ENCODE measurements at regions not wholly inside any gene's neighbourhood (a gene's known extent, or its start where the extent isn't known, plus 50 kb on each side); places are given as distances from the start of the nearest gene placed in this dataset.
A peak's percentile ranks its signal among the peaks of the same experiment; 100 is the strongest.
"Not testable (repeated sequence)": the region's sequence is repeated elsewhere in the genome, so short reads cannot be mapped to it uniquely, and the experiment has no call there.

DNA sequence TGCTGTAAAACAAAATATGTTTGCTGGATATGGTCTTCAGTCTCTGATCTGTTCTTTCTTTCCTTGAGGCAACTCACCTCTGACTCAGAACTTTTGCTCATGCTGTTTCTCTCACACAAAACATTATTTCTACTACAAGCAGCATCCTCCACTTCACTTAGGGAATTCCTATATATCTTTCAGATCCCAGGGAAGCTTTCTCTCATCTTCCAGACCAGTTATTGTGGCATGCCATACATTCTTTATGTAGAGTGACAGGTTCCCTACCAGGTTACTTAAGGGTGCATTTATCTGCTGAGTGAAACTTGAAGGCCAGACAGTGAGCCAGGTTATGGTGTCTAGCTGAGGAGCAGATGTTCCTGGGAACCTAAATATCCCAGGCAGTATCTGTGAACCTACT, 1226.0 kb downstream of the CDH8 start:
- DNase-seq (ENCODE audit: low spot score): no peak

DNA sequence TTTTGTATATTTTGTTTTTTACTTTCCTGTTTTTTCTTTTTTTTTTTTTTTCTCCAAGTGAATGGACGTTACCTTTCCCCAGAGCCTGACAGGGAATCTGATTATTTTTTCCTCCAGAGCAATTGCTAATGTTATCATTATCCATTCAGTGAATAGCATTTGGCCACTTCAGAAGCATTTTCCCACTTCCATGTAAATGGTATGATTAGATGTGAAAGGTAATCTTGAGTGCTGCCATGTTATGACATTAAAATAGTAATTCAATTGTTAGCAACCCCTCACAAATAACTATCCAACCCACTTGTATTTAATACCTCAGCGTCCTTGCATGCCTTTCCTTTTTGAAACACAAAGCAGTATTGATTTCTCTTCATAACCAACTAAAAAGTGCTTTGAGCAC, 1243.8 kb downstream of the CDH8 start:
- no peak for DNase-seq (ENCODE audit: low spot score)

DNA sequence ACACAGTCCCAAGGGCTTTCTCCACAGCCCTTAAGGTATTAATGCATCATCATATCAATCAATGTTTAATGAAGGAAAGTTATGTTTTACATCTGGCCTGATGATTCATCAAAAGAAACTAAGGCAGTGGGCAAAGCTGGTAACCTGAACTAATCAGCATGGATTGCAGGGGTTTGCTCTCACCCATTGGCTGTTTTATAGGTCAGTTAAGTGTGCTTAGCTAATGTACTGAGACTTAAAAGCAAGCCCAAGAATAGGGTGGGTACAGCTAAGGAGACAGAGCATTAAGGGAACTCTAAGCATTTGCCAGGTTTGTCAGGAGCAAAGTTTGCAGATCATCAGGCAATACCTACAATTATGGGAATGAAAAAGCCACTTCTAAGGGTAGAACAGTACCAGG, 1247.6 kb downstream of the CDH8 start:
- no peak for DNase-seq (ENCODE audit: low spot score)

DNA sequence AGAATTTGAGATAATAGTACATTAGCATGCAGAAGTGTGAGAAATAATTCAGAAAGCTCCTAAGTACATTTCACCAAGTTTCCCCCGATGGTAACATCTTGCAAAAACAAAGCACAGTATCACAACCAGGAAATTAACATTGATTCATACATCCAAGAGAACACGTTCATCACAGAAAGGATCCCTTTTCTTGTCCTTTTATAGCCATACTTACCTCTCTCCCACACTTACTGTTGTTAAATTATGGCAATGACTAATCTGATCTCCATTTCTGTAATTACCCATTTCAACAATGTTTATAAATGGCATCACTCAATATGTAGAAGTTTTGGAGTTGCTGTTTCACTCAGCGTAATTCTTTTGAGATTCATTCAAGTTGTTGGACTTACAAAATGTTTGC, 1260.0 kb downstream of the CDH8 start:
- no peak for DNase-seq (ENCODE audit: low spot score)

DNA sequence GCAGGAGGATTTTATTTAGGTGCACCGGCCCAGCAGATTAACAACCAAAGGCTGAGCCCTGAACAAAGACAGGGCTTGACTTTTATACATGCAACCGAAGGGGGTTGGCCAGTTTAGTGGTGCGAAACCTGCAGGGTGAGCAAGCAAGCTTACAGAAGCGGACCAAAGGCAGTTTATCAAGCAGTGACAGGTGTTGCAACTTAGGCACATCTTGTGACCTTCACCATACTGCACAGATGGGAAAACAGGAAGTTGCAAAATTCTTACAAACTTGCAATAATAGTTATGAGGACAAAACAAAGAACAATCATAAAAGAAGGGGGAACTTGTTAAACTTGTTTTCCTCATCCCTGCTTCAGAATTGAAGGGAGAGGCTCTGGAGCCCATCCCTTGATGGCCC, 1265.1 kb downstream of the CDH8 start:
- peak; percentile 5 for DNase-seq (ENCODE audit: low spot score)

DNA sequence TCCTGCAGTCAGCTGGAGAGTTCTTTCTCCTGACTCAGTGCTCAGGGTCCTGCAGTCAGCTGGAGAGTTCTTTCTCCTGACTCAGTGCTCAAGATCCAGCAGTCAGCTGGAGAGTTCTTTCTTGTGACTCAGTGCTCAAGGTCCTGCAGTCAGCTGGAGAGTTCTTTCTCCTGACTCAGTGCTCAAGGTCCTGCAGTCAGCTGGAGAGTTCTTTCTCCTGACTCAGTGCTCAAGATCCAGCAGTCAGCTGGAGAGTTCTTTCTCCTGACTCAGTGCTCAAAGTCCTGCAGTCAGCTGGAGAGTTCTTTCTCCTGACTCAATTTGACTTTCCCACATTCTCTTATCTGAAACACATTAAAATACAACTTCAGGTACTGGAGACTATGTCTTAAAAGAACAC, 1265.9 kb downstream of the CDH8 start:
- DNase-seq (ENCODE audit: low spot score): not testable (repeated sequence)

DNA sequence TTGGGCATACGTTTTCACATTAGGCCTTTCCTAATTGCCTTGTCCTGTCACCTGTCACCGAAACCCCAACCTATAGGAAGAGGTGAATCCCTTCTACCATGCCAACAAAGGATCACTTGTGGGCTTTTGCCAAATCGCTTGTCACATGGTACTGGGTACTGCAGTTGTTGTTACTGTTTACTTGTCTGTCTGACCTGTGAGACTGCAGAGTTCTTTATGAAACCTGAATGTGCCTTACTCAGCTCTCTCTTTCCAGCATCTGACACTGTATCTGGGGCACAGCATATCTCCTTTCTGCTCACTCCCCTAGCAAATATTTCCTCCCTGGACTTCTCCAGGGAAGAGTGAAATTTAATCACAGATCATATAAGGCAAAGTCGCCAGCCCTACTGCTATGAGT, 1272.4 kb downstream of the CDH8 start:
- no peak for DNase-seq (ENCODE audit: low spot score)

DNA sequence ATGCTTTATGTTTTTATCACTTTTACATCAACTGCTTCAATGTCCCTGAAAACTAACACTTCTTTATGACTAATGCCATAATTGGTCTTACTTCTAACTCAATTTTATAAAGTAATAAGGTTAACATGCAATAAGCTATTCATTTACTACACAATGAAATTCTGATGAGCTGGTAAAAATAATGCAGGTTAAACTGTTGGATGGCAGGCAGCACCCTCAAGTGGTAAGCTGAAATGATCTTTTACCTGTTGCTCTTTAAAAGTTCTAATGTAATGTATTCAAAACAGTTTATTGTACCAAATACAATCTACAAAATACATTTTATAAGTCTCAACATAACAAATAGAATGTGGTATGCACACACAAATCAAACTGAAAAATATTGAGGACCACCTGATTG, 1280.3 kb downstream of the CDH8 start:
- no peak for DNase-seq (ENCODE audit: low spot score)

DNA sequence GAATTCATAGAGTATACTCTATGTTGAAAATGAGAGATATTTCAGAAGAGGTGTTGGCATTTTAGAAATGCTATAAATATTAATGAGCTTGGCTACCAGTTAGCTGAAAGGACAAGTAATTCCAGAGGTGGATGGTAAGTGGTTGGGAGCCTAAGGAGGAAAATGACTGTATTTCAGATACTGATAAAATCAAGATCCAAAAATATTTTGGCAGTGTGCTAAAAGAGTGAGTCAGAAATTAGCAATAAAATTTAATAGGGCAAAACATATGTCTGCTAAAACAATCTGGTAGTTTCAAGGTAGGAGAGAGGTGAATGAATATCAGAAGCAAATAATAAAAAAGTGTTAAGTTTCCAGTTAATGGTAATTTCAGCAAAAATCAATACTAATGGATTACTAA, 1287.9 kb downstream of the CDH8 start:
- no peak for DNase-seq (ENCODE audit: low spot score)

DNA sequence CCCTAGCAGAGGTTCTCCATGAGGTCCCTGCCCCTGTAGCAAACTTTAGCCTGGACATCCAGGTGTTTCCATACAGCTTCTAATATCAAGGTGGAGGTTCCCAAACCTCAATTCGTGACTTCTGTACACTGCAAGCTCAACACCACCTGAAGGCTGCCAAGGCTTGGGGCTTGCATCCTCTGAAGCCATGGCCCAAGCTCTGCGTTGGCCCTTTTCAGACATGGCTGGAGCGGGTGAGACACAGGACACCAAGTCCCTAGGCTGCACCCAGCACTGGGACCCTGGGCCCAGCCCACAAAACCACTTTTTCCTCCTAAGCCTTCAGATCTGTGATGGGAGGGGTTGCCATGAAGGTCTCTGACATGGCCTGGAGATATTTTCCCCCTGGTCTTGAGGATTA, 1292.0 kb downstream of the CDH8 start:
- DNase-seq (ENCODE audit: low spot score): no peak

DNA sequence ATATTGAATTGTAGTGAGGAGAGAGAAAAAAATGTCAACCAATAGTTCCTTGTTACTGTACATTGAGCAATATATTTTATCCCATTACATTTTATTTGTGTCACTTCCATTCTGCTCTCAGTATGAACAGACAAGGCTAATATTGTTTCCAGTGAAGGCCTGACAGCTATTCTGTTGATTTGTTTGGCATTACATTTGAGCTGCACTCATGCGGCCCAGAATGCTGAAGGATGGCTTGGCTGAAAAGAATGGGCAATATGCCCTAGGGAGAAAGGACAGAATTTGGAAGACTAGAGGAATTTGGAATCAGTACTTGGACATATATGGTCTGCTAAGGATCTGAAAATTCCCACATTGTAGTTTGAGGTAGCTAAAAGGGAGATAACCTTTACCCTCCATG, 1294.4 kb downstream of the CDH8 start:
- no peak for DNase-seq (ENCODE audit: low spot score)

DNA sequence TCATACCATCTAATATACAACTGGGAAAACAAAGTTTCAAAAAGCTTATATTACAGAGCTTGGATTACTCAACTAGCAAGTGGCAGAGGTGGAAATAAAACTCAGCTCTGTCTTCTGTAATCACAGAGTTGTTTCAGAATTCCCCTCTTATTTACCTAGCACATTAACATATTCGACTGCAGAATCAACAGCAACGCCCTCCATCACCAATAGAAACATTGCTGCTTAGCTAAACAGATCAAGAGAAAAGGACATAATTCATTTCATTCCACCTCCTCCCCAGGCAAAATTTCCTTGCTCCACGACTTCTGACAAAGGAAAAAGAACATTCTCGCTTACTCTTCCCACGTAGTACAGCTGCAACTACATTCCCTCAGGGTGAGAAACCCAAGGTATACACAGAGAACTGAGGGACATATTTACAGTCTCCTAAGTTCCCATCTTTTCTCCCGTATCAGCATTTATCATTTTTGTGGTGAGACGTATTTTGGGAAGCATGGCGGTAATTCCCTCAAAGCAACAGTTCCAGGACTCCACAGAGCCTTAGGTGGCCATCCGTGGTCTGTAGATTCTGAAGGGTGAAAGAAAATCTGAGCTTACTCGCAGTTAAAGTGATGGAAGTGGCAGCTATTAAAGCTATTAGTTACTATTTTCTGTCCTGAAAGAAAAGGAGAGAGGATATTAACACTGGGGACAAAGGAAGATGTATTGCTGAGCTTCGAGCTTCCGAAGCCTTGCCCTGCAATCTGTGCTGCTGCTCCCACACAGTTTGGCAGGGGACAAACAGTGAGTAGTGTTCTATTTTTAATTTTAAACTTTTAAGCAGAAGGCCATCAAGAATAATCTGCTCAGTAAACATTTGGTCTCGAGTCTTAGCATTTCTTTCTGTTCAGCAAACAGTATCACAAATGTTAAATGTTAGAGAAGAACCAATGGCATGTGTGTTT, 1296.2 kb downstream of the CDH8 start:
- no peak for DNase-seq (ENCODE audit: low spot score)

DNA sequence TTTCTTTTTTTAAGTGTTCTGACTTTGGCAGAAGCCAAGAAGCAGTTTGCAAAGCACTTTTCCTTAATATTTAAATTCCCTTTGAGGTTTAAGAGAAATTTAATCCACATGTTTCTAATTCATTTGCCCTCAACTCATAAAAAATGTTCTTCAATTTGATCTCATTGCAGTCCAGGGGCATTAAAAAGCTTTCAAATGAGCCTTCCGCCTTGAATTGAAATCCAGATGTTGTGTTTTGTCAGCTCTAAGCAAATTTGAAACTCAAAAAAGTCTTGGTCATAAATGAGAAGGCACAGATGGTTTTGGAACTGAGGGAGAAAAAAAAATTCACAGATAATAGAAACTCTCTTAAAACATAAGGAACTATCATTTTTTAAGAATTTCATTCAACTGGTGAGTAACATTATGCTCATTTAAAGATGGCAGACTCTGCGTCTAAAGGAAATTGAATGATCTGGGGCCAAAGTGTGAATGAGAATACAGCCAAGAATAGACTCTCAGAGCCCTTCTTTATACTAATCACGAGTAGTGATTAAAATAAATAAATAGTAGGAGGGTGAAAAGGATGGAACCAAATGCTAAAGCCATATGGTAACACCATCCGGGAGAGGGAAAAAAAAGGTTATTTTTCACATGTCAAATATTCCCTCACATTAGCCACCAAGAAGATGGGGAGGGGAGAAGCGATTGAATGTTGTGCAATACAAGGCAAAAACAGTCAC, 1304.7 kb downstream of the CDH8 start:
- DNase-seq (ENCODE audit: low spot score): no peak

DNA sequence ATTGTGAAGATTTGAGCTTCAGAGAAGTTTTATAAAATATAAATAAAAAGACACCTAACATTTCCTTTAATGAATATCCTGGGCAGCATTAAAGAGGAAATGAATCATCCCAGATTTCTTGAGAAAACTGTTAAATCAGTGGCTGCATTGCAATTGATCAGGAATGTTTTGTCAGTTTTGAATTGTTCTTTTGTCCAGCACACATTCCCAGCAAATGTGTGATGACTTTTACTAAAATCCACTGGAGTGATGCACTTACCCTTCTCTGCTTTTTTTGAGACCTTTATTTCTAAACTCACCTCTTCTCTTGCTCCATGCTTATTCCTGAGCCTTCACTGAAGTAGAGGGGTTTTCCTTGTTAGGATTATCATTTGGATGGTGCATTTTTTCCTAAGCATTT, 1307.2 kb downstream of the CDH8 start:
- DNase-seq (ENCODE audit: low spot score): no peak

DNA sequence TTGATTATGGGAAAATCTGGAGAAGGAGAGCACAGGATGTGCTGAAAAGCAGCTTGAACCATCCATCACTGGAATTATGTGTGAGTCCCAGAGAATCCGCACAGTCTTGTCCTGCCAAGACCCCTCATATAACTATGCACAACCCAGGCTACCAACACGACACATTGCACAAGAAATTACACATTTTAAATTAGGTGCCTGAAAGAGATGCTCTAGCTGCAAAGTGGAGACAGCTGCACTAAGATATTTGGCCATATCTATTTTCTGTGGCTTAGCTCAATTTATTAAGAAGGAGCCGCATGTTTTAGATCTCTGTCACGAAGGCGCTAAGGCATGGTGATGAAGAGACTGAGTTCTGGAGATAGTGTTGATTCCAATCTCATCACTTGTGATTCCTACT, 1308.4 kb downstream of the CDH8 start:
- no peak for DNase-seq (ENCODE audit: low spot score)

DNA sequence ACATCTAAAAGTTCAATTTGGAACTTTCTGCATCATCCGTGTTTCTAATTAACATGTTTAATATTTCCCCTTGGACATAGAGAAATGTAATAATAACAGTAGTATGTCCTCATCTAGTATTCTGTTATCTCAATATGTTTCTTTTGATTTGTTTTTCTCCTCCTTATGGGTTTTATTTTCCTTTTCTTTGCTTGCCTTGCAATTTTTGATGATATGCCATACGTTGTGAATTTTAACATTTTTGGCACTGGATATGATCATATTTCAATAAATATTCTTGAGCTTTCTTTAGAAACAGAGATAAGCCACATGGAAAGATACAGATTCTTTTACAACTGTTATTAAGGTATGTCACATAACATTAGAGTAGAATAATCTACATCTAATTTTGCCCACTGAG, 1316.2 kb downstream of the CDH8 start:
- no peak for DNase-seq (ENCODE audit: low spot score)

DNA sequence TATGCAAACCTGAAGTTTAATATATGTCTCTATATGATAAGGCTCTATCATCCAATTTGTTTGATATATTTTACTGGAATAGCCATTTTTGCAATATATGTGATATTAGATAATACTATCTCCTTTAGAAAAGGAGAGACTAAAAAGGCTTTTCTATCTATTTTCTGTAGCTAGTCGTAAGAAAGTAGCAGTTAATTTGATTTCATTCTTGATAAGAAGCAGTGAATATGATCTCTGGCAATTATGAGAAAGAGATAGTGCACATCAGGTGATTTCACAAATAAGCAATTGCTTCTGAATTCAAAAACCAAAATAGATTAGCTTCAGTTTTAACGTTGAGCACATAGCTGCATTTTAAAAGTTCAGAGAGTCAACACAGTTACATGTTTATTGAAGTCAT, 1318.4 kb downstream of the CDH8 start:
- DNase-seq (ENCODE audit: low spot score): no peak

DNA sequence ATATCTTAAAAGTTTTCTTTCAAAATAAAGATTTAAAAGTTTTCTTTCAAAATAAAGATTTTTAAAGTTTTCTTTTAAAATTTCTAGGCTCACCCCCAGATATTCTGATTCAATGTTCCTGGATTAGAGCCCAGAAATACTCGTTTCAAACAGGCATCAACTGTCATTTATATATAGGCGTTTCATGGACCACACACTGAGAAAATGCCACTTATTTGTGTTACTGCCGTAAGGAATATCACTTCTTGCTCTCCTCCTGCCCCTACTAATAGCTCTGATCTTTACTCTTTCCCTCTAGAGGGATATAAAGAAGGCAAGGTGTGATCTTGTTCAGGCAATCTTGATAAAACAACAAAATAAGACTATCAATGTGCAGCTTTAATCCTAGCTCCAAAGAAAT, 1324.1 kb downstream of the CDH8 start:
- no peak for DNase-seq (ENCODE audit: low spot score)

DNA sequence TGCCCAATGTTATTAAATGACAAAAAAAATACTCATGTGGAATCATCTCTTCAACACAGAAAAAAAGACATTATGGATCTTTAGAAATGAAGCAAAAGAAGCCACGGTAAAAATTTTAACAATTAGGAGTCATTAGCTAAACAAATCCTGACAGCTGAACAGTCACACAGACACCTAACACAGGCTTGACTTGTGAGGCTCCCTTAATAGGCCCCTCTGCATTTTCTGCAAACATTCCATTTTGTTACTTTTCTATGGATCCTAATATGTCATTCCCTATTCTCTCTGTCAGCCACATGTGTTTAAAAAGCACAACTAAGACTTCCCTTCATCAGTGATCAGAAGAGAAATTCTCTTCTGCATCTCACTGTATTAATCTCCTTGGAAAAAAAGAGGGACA, 1331.5 kb downstream of the CDH8 start:
- DNase-seq (ENCODE audit: low spot score): no peak

DNA sequence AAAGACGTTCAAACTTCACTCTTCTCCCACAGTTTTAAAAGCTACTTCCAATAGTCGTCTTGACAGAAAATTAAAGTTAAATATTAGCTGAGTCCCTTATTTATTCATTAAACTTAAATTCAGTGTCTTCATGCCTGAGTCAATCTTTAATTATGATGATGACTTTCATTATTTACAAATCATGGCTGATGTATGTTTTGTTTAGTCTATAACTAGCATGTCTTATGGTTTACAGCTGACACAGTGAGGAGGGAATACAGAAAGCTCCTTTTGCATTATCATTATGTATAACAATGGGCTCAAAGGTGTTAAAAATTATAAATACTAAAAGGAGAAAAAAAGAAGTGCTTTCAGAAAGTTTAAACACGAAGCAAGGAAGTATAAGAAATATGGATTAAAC, 1333.1 kb downstream of the CDH8 start:
- no peak for DNase-seq (ENCODE audit: low spot score)

DNA sequence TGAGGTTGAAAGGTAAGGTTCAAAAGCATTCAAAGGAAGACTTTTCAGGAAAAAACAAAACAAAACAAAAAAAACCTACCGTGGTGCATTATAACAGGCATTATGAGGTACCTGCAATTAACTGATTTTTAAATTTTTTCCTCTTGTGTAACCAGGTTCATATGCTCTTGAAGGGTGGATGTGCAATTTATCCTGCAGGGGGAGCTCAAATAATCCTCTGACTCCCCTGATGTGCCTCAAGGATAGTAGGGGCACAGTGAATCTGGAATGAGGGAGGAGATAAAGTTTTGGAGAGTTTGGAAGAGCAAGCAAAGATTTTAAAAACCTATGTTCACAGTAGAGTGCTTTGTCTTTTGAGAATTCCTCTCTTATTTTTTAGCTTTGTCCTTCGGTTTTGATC, 1349.4 kb downstream of the CDH8 start:
- peak; percentile 12 for DNase-seq (ENCODE audit: low spot score)

DNA sequence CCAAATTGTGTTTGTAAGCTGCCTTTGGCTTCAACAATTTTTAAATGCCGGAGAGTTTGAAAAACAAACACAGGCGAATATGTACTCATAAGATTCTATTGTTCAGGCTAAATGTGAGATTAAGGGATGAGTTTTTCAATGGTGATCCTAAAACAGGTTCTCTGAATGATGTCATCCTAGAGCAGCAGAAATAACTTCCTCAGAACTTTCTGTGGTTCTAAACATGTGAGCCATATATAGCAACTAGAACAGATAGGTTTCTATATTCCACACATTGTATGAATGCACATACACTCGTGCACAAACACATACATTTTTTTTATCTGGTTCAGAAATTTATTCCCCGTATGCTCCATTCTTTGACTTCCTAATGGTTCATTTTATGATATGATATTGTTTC, 1352.2 kb downstream of the CDH8 start:
- DNase-seq (ENCODE audit: low spot score): no peak

DNA sequence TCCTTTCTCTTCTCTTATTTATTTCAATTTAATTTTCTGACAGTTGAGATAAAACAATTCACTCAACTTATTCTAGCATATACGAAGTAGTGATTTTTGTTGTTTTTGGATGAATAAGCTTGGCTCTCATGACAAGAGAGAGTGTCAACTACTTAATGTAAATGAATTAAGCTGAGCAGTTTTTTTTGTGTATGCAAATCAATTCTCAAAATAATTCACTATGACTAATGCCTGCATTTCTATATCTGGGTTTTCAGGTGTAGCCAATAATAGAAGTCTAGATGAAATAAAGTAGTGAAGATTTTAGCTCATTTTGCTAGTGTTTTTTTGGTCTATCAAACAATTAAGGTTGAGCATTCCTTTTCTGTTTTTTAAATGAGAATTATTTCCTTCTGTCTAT, 1354.0 kb downstream of the CDH8 start:
- DNase-seq (ENCODE audit: low spot score): no peak

DNA sequence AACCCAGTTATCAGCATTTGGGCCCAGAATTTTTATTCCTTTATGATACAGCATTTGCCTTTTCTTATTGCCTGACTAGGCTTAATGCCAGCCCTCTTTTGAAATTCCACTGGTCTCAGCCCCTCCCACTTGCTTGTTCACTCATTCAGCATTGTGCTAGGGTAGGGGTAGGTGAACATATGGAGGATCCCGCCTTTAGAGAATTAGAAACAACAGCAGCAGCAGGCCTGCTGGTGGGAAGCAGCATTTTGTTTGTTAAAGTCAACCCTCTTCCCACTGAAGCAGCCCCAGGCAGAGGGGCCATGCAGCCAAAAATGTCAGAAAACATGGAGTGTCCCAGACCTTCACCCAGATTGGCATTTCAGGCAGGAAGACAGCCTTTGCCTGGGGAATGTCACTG, 1355.2 kb downstream of the CDH8 start:
- no peak for DNase-seq (ENCODE audit: low spot score)

All from NAMALWA (cell line).